ENCODE measurements at regions not wholly inside any gene's neighbourhood (a gene's known extent, or its start where the extent isn't known, plus 50 kb on each side); places are given as distances from the start of the nearest gene placed in this dataset.
"Not testable (repeated sequence)": the region's sequence is repeated elsewhere in the genome, so short reads cannot be mapped to it uniquely, and the experiment has no call there.

- no peak for DNase-seq (ENCODE audit: low read depth in 4 of 4, low spot score in 1 of 4)
Observed at GRCh38 chr13:31517599-31517998, 221.7 kb upstream of the RXFP2 start.

- no peak for DNase-seq (ENCODE audit: low read depth in 4 of 4, low spot score in 1 of 4)
Observed at GRCh38 chr13:31518645-31519044, 220.7 kb upstream of the RXFP2 start.

- DNase-seq (ENCODE audit: low read depth in 4 of 4, low spot score in 1 of 4) = no peak
Observed at GRCh38 chr13:31521435-31521834, 217.9 kb upstream of the RXFP2 start.

GRCh38 chr13:31522396-31522795, 216.9 kb upstream of the RXFP2 start:
- no peak for DNase-seq (ENCODE audit: low read depth in 4 of 4, low spot score in 1 of 4)

- DNase-seq (ENCODE audit: low read depth in 4 of 4, low spot score in 1 of 4) = no peak
Observed at GRCh38 chr13:31528176-31528575, 211.2 kb upstream of the RXFP2 start.

GRCh38 chr13:31528758-31529157, 210.6 kb upstream of the RXFP2 start:
- no peak for DNase-seq (ENCODE audit: low read depth in 4 of 4, low spot score in 1 of 4)

GRCh38 chr13:31530922-31531321, 208.4 kb upstream of the RXFP2 start:
- no peak for DNase-seq (ENCODE audit: low read depth in 4 of 4, low spot score in 1 of 4)

GRCh38 chr13:31537052-31537451, 202.3 kb upstream of the RXFP2 start:
- no peak for DNase-seq (ENCODE audit: low read depth in 4 of 4, low spot score in 1 of 4)

GRCh38 chr13:31538067-31539042, 201.0 kb upstream of the RXFP2 start:
- DNase-seq (ENCODE audit: low read depth in 4 of 4, low spot score in 1 of 4) = no peak

- no peak for DNase-seq (ENCODE audit: low read depth in 4 of 4, low spot score in 1 of 4)
Observed at GRCh38 chr13:31540281-31540680, 199.0 kb upstream of the RXFP2 start.

- no peak for DNase-seq (ENCODE audit: low read depth in 4 of 4, low spot score in 1 of 4)
Observed at GRCh38 chr13:31543190-31543589, 196.1 kb upstream of the RXFP2 start.

GRCh38 chr13:31545616-31546015, 193.7 kb upstream of the RXFP2 start:
- no peak for DNase-seq (ENCODE audit: low read depth in 4 of 4, low spot score in 1 of 4)

- DNase-seq (ENCODE audit: low read depth in 4 of 4, low spot score in 1 of 4) = no peak
Observed at GRCh38 chr13:31556376-31556775, 182.9 kb upstream of the RXFP2 start.

GRCh38 chr13:31584221-31584620, 155.1 kb upstream of the RXFP2 start:
- not testable (repeated sequence) for DNase-seq (ENCODE audit: low read depth in 4 of 4, low spot score in 1 of 4)

GRCh38 chr13:31587698-31588266, 151.5 kb upstream of the RXFP2 start:
- no peak for DNase-seq (ENCODE audit: low read depth in 4 of 4, low spot score in 1 of 4)

GRCh38 chr13:31588316-31588715, 151.0 kb upstream of the RXFP2 start:
- no peak for DNase-seq (ENCODE audit: low read depth in 4 of 4, low spot score in 1 of 4)

GRCh38 chr13:31588893-31589292, 150.4 kb upstream of the RXFP2 start:
- DNase-seq (ENCODE audit: low read depth in 4 of 4, low spot score in 1 of 4) = no peak

GRCh38 chr13:31591642-31592233, 147.6 kb upstream of the RXFP2 start:
- DNase-seq (ENCODE audit: low read depth in 4 of 4, low spot score in 1 of 4) = no peak

- no peak for DNase-seq (ENCODE audit: low read depth in 4 of 4, low spot score in 1 of 4)
Observed at GRCh38 chr13:31594056-31594455, 145.3 kb upstream of the RXFP2 start.

GRCh38 chr13:31595563-31595962, 143.8 kb upstream of the RXFP2 start:
- DNase-seq (ENCODE audit: low read depth in 4 of 4, low spot score in 1 of 4) = no peak

GRCh38 chr13:31598990-31599389, 140.3 kb upstream of the RXFP2 start:
- DNase-seq (ENCODE audit: low read depth in 4 of 4, low spot score in 1 of 4) = no peak

Measured in stimulated activated CD4-positive, alpha-beta T cell treated with anti-CD3 and anti-CD28 coated beads, Interleukin-1b, Interleukin-23, amount 100 ng/mL, for 24 hours (primary cell).